GM12878 (cell line): ENCODE measurements at regions not wholly inside any gene's neighbourhood (a gene's known extent, or its start where the extent isn't known, plus 50 kb on each side); places are given as distances from the start of the nearest gene placed in this dataset.
A peak's percentile ranks its signal among the peaks of the same experiment; 100 is the strongest.

Experiments used
- ATAC-seq: fragments of 200-7000 bp; cut with Tn5 transposase; 3 replicates; pipeline ENCODE4 v1.9.1; 2020; ENCODE audit warnings: mild to moderate bottlenecking, moderate library complexity
- BruUV-seq: library from RNA; stranded (reverse); fragments of 400-500 nt; replicated peaks from 2 replicates; lab custom pipeline; 2021; lab: Mats Ljungman, UMichigan
- CTCF ChIA-PET: fragments of 300-600 bp; sonication (Branson Sonifier 250); formaldehyde crosslinking; extraction: SDS; loops from one replicate; lab custom pipeline; 2021; ENCODE audit warnings: inconsistent platforms; lab: Yijun Ruan, JAX
- POLR2A ChIA-PET: fragments of 350-600 bp; formaldehyde crosslinking; extraction: SDS; loops from one replicate; lab custom pipeline; 2021; ENCODE audit warnings: inconsistent platforms; lab: Charles Lee
- RAD21 ChIA-PET: fragments of 300-600 bp; sonication (Branson Sonifier 250); formaldehyde crosslinking; loops from one replicate; lab custom pipeline; 2023; ENCODE audit warnings: antibody characterized with exemption; ENCODE audit not compliant: unreplicated experiment; lab: Charles Lee
- SMC1A ChIA-PET: fragments of 300-600 bp; sonication (Branson Sonifier 250); formaldehyde crosslinking; loops from one replicate; lab custom pipeline; 2023; ENCODE audit not compliant: unreplicated experiment, uncharacterized antibody; lab: Charles Lee
- DNase-seq: peaks from one replicate; pipeline ENCODE4 v3.0.0-alpha.2; 2011; ENCODE audit warnings: low read depth, low spot score
- FAIRE-seq: peaks from 3 replicates; lab custom pipeline; 2011; peaks lifted over from hg19 to GRCh38; lab: Jason Lieb, UNC
- H2AFZ ChIP-seq: 2 replicates; pipeline ENCODE4 v1.6.0; 2011; ENCODE audit warnings: low read depth, low read length, control low read depth; ENCODE audit not compliant: control insufficient read depth
- H3K27ac ChIP-seq: 2 replicates; pipeline ENCODE4 v1.5.1; 2011; ENCODE audit warnings: control low read depth; ENCODE audit not compliant: control insufficient read depth, insufficient read depth
- H3K27me3 ChIP-seq, 2 experiments: replicated peaks in 1 of 2; 2 replicates each; pipeline versions ENCODE4 v1.6.0 to v1.6.1; 2011; ENCODE audit warnings: low read length in 1 of 2; ENCODE audit not compliant: control insufficient read depth in 2 of 2, insufficient read depth in 2 of 2
- H3K36me3 ChIP-seq, 2 experiments: 2 replicates each; pipeline ENCODE4 v1.5.1; 2011; ENCODE audit warnings: low read length in 1 of 2; ENCODE audit not compliant: control insufficient read depth in 2 of 2, insufficient read depth in 2 of 2
- H3K4me1 ChIP-seq: 2 replicates; pipeline ENCODE4 v1.6.1; 2011; ENCODE audit warnings: mild to moderate bottlenecking, low read length, moderate library complexity, mixed read lengths; ENCODE audit not compliant: control insufficient read depth, insufficient read depth
- H3K4me2 ChIP-seq: 2 replicates; pipeline ENCODE4 v1.6.0; 2011; ENCODE audit warnings: control low read depth; ENCODE audit not compliant: control insufficient read depth, insufficient read depth
- H3K4me3 ChIP-seq: fragments of 200-600 bp; sonication (generic); 2 replicates; pipeline ENCODE4 v1.5.1; 2016
- H3K79me2 ChIP-seq: 2 replicates; pipeline ENCODE4 v1.6.0; 2011; ENCODE audit warnings: low read length; ENCODE audit not compliant: control insufficient read depth, insufficient read depth
- H3K9ac ChIP-seq: 2 replicates; pipeline ENCODE4 v1.8.0; 2011; ENCODE audit warnings: low read length, control low read depth, mixed read lengths; ENCODE audit not compliant: control insufficient read depth, insufficient read depth
- H3K9me3 ChIP-seq: replicated peaks from 3 replicates; pipeline ENCODE4 v1.5.1; 2011; ENCODE audit warnings: mild to moderate bottlenecking, low read length; ENCODE audit not compliant: control insufficient read depth, insufficient read depth
- H4K20me1 ChIP-seq: 2 replicates; pipeline ENCODE4 v1.6.0; 2011; ENCODE audit not compliant: control insufficient read depth, insufficient read depth
- MTA2 ChIP-seq: fragments of 450-650 bp; IDR thresholded peaks from 2 replicates; pipeline ENCODE4 v1.6.1; 2016; ENCODE audit warnings: low read depth, mild to moderate bottlenecking, moderate library complexity
- WGBS: methylation state at CpG from one replicate; pipeline ENCODE4 v1.1.6; 2016; ENCODE audit warnings: low lambda C conversion rate; ENCODE audit not compliant: insufficient replicate concordance, insufficient coverage; ENCODE audit errors: missing lambda C conversion rate; 5-methylcytosine and 5-hydroxymethylcytosine counted together
- in situ Hi-C: fragments of 300-500 bp; cut with MboI; formaldehyde crosslinking; loops from 9 replicates; pipeline ENCODE4 v1.14.3; 2018; ENCODE audit warnings: mixed read lengths
- intact Hi-C: fragments of 100-400 bp; cut with micrococcal nuclease; formaldehyde crosslinking; loops from one replicate; pipeline ENCODE4 v1.14.2; 2022; ENCODE audit not compliant: unreplicated experiment
- TF ChIP-seq, protein P1 (sequence below): IDR thresholded peaks from 2 replicates; pipeline ENCODE4 v1.6.1; 2012; ENCODE audit warnings: mild to moderate bottlenecking, low read depth, low read length

DNA sequence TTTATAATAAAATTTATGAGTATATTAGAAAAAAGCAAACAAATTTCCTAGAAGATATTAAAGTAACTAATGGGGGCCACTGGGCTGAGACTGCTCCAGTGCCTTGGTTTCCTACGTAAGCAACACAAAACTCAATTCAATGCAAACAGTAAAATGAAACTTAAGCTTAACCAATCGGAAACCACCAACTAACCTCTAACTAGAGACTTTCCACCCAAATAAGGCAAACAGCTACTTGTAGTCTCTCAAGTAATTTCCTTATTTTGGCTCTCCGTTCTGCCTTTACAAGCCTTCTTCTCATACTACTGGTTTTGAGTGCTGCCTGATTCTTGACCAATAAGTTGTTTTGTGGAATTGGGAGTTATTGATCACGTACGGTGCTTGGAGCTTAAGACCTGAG lies 167.3 kb upstream of the VEGFC start:
- SMC1A ChIA-PET: interaction anchor here (1.0 kb wide), 1 partner anchor 30 kb away, joined by 3 read pairs; no protein-coding TSS in a partner anchor

More for the DNA sequence above, 167.3 kb upstream of the VEGFC start:
- FAIRE-seq: no peak
- Histone ChIP-seq H4K20me1 (no peaks in the 10 kb centered on the region), H3K27ac (no peak overlapping the region), H3K4me1 (no peaks in the 10 kb centered on the region), H3K9ac (no peak overlapping the region), H3K9me3 (no peaks in the 10 kb centered on the region; the same call in 2 of the 3 replicates), H2AFZ (no peak overlapping the region), H3K27me3 (no peaks in the 10 kb centered on the region), H3K4me2 (no peak overlapping the region), H3K4me3 (no peak overlapping the region), H3K36me3 (no peaks in the 10 kb centered on the region), H3K79me2 (no peaks in the 10 kb centered on the region)
- in situ Hi-C loops (no loop called here), intact Hi-C loops (loop anchor here (5.0 kb wide), 1 partner anchor 87 kb away; no protein-coding TSS in a partner anchor)
- DNase-seq: no peak
- BruUV-seq: no TSS peak
- WGBS: 37% methylated on average over 5 of the region's 5 CpGs
- ChIA-PET RAD21 (interaction anchor here (1.2 kb wide), 1 partner anchor 88 kb away, joined by 3 read pairs; no protein-coding TSS in a partner anchor), POLR2A (no interaction called here), CTCF (interaction anchor here (0.7 kb wide), 1 partner anchor 204 kb away, joined by 3 read pairs; no protein-coding TSS in a partner anchor)
- peak; percentile 54 for ATAC-seq
- TF ChIP-seq MTA2: 0 out of 2 replicates have a peak, but pooled peaks have one; percentile 13
- TF ChIP-seq, protein P1, sequence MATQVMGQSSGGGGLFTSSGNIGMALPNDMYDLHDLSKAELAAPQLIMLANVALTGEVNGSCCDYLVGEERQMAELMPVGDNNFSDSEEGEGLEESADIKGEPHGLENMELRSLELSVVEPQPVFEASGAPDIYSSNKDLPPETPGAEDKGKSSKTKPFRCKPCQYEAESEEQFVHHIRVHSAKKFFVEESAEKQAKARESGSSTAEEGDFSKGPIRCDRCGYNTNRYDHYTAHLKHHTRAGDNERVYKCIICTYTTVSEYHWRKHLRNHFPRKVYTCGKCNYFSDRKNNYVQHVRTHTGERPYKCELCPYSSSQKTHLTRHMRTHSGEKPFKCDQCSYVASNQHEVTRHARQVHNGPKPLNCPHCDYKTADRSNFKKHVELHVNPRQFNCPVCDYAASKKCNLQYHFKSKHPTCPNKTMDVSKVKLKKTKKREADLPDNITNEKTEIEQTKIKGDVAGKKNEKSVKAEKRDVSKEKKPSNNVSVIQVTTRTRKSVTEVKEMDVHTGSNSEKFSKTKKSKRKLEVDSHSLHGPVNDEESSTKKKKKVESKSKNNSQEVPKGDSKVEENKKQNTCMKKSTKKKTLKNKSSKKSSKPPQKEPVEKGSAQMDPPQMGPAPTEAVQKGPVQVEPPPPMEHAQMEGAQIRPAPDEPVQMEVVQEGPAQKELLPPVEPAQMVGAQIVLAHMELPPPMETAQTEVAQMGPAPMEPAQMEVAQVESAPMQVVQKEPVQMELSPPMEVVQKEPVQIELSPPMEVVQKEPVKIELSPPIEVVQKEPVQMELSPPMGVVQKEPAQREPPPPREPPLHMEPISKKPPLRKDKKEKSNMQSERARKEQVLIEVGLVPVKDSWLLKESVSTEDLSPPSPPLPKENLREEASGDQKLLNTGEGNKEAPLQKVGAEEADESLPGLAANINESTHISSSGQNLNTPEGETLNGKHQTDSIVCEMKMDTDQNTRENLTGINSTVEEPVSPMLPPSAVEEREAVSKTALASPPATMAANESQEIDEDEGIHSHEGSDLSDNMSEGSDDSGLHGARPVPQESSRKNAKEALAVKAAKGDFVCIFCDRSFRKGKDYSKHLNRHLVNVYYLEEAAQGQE: no peak
